OCI-LY1 (cell line): ENCODE measurements at regions not wholly inside any gene's neighbourhood (a gene's known extent, or its start where the extent isn't known, plus 50 kb on each side); places are given as distances from the start of the nearest gene placed in this dataset.

ENCODE experiments used
- CTCF ChIP-seq: fragments of 200-600 bp; sonication (generic), shearing (Covaris generic); IDR thresholded peaks from 2 replicates; pipeline ENCODE4 v1.5.1; 2017; ENCODE audit warnings: mild to moderate bottlenecking, antibody characterized with exemption, low read length, moderate library complexity, mixed read lengths
- EZH2 ChIP-seq: fragments of 200-600 bp; sonication (generic), shearing (Covaris generic); IDR thresholded peaks from 2 replicates; pipeline ENCODE4 v1.8.0; 2017; ENCODE audit warnings: borderline replicate concordance, mixed run types, mild to moderate bottlenecking, antibody characterized with exemption, low read length, moderate library complexity, mixed read lengths

DNA sequence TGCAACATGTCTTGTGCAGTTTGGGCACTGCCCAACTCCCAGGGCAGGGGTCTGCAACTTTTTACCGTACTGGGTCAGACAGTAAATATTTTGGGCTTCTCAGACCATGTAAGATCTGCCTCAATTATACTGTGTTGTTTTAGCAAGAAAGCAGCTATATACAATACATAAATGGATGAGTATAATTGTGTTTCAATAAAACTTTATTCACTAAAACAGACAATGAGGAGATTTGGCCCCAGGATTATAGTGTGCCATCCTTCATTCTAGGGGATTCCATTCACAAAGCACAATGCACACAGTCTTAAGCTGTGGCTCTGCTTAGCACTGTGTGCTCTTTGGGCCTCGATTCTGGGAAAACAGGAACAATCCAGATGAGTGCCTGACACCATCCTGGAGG is 354.4 kb upstream of the PROK2 start:
- TF ChIP-seq EZH2 = no peak
- TF ChIP-seq CTCF = no peak
